ENCODE measurements at regions not wholly inside any gene's neighbourhood (a gene's known extent, or its start where the extent isn't known, plus 50 kb on each side); places are given as distances from the start of the nearest gene placed in this dataset.

DNA sequence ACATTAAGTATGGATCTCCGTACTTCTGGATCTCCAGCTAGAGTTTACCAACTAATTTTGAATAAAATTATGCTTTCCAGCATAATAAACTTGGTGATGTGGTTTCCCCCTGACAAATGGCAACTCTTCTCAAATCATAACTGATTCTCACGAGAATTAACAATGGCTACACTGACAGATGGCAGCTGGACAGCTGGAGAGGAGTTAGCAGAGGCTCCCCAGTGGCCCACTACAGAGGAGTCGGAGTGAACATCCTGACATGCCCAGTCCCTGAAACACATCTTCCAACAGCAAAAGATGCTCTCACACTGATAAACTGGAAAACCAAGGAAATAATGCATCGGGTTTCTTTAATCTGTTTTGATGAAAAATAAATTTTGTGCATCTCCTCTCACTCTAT, 239.6 kb downstream of the MAN2A1 start:
- Histone ChIP-seq H3K4me3 (no peak overlapping the region), H3K9me3 (no peaks in the 10 kb centered on the region), H3K36me3 (no peaks in the 10 kb centered on the region), H3K4me1 (no peaks in the 10 kb centered on the region), H3K27ac (no peak overlapping the region), H3K27me3 (no peaks in the 10 kb centered on the region)
- intact Hi-C loops (cut with DNase I), result no loop called here
- no peak for DNase-seq (ENCODE audit: low spot score in 2 of 2)
- TF ChIP-seq, protein P1, sequence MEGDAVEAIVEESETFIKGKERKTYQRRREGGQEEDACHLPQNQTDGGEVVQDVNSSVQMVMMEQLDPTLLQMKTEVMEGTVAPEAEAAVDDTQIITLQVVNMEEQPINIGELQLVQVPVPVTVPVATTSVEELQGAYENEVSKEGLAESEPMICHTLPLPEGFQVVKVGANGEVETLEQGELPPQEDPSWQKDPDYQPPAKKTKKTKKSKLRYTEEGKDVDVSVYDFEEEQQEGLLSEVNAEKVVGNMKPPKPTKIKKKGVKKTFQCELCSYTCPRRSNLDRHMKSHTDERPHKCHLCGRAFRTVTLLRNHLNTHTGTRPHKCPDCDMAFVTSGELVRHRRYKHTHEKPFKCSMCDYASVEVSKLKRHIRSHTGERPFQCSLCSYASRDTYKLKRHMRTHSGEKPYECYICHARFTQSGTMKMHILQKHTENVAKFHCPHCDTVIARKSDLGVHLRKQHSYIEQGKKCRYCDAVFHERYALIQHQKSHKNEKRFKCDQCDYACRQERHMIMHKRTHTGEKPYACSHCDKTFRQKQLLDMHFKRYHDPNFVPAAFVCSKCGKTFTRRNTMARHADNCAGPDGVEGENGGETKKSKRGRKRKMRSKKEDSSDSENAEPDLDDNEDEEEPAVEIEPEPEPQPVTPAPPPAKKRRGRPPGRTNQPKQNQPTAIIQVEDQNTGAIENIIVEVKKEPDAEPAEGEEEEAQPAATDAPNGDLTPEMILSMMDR (IDR thresholded peaks at IDR 0.05), result no peak

GRCh38 chr5:109929911-109930310, 240.2 kb downstream of the MAN2A1 start:
- H3K4me3 ChIP-seq, result no peak overlapping the region
- H3K36me3 ChIP-seq, result no peaks in the 10 kb centered on the region
- no peaks in the 10 kb centered on the region for H3K9me3 ChIP-seq
- no peak overlapping the region for H3K27ac ChIP-seq
- no peaks in the 10 kb centered on the region for H3K27me3 ChIP-seq
- intact Hi-C loops (cut with DNase I), result no loop called here
- no peak for DNase-seq (ENCODE audit: low spot score in 2 of 2)
- H3K4me1 ChIP-seq, result no peaks in the 10 kb centered on the region
- TF ChIP-seq, protein P1 (IDR thresholded peaks at IDR 0.05), result no peak

DNA sequence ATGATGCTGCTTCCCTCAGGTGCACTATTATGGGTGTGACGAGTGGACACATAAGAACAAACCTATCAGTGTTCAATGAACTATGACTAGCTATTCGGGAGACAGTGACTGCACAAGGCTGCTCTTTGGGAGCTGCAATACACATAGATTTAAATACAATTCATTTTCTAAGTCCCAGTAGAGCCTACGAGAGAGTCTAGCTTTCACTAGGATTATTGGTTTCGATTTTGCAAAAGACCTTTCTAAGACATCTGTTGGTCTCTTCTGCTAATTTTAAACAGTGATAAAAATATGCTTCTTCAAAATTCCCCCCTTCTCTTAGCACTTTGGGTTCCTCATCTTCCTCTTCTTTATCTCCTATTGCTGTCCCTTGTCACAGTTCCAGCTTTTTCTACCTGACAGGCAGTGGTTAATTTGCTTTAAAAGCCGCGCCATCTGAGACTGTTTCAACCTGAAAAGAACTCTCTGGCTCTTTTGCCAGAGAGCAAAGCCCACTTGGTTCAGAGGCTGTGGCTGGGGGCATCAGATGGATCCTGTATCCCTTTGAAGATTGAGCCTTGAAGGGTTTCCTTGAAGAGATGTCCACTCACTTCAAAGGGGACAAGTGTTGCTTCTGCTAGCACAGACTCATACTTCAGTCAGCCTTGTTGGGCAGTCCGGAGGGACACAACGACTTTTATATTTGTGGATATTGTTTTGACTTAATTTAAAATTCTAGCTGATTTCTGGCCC, 241.5 kb downstream of the MAN2A1 start:
- H3K4me3 ChIP-seq, result no peak overlapping the region
- H3K4me1 ChIP-seq, result no peaks in the 10 kb centered on the region
- H3K27me3 ChIP-seq, result no peaks in the 10 kb centered on the region
- H3K9me3 ChIP-seq, result no peaks in the 10 kb centered on the region
- DNase-seq (ENCODE audit: low spot score in 2 of 2), result no peak
- TF ChIP-seq, protein P1 (IDR thresholded peaks at IDR 0.05), result no peak
- H3K27ac ChIP-seq, result no peak overlapping the region
- intact Hi-C loops (cut with DNase I), result no loop called here
- no peaks in the 10 kb centered on the region for H3K36me3 ChIP-seq

DNA sequence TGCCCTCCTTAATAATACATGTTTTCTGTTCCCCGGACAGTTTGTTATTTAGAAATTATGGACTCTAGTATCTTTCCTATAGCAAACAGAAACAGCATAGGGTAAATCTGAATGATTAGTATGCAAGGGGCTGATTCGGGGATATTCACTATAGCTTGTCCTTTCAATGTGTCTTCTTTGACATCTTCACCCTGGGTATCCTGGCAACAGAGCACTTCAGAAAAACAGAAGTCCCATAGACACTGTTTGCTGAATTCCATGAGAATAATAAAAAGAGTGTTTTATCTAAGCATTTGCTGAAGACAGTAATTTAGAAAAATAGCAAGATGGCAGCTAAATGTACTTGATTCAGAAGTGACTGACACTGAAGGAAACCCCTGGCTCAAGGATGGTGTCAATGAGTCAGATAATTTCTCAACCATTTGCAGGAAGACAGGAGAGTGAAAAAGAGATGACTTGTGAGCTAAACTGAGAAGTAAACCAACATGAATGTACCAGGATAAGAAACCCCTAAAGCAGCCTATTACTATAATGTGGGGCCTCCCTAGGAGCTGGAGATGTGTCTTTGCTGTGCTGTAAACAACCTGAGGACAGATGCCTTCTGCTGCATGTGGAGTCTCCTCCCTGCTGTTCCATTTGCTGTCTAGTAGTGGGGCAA, 246.2 kb downstream of the MAN2A1 start:
- no peaks in the 10 kb centered on the region for H3K27me3 ChIP-seq
- peaks cover 0 to 9% of the 10 kb centered on the region in 2 donors for H3K9me3 ChIP-seq
- no peak overlapping the region for H3K27ac ChIP-seq
- H3K36me3 ChIP-seq, result no peaks in the 10 kb centered on the region
- no peak for DNase-seq (ENCODE audit: low spot score in 2 of 2)
- H3K4me1 ChIP-seq, result no peaks in the 10 kb centered on the region
- intact Hi-C loops (cut with DNase I), result no loop called here
- no peak overlapping the region for H3K4me3 ChIP-seq
- TF ChIP-seq, protein P1 (IDR thresholded peaks at IDR 0.05), result no peak

- Histone ChIP-seq H3K9me3 (peaks cover 0 to 9% of the 10 kb centered on the region in 2 donors), H3K4me1 (no peaks in the 10 kb centered on the region), H3K36me3 (no peaks in the 10 kb centered on the region), H3K27ac (no peak overlapping the region), H3K4me3 (no peak overlapping the region), H3K27me3 (no peaks in the 10 kb centered on the region)
- TF ChIP-seq, protein P1 (IDR thresholded peaks at IDR 0.05), result no peak
- no peak for DNase-seq (ENCODE audit: low spot score in 2 of 2)
- intact Hi-C loops (cut with DNase I), result no loop called here
These were observed 247.3 kb downstream of the MAN2A1 start for GRCh38 chr5:109936996-109937395.
